ENCODE measurements at regions not wholly inside any gene's neighbourhood (a gene's known extent, or its start where the extent isn't known, plus 50 kb on each side); places are given as distances from the start of the nearest gene placed in this dataset.

DNA sequence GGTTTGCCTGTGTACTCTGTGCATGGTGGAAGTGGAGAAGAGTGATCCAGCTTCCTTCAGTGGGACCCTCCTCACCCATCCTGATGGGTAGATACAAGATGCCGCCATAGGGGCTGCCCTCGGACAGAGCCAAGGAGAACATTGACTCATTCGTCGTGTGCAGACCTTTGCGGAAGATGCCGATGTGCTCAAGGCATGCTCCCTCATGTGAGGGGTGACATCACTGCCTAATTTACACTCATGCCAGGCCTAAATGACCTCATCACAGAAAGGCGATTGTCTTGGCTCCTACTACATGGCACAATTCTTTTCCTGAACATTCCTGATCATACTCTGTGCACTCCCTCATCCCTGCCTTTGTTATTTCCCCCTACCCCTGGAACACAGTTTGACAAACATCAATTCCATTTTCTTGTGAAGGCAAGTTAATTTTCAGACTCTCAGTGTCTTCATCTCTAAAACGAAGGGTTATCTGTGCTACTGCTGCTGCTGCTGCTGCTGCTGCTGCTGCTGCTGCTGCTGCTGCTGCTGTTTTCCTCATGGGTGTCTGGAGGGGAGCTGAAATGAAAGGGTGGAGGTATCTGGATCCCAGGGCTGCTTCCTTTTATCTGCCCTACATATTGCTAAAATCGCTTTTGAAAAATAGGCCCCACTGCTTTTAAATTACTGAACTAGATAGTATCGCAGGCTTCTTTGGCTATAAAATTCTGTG, 146.5 kb upstream of the ARGLU1 start:
- H3F3A ChIP-seq (ENCODE audit: insufficient read depth, low read length, poor library complexity, severe bottlenecking): no peaks in the 10 kb centered on the region
- H3K4me3 ChIP-seq (ENCODE audit: low read length): no peak overlapping the region
- H3K9ac ChIP-seq (ENCODE audit: low read length): no peak overlapping the region
- no peak for TF ChIP-seq SMC3 (conservative IDR thresholded peaks at IDR 0.05; ENCODE audit: poor library complexity)
- TF ChIP-seq RAD21 (conservative IDR thresholded peaks at IDR 0.05): no peak
- no peak for TF ChIP-seq MXI1 (conservative IDR thresholded peaks at IDR 0.05; ENCODE audit: poor library complexity, severe bottlenecking)
- TF ChIP-seq POLR2AphosphoS5 (IDR thresholded peaks at IDR 0.05): no peak
- no peak for TF ChIP-seq EZH2 (IDR thresholded peaks at IDR 0.05; ENCODE audit: borderline replicate concordance, insufficient read depth, low read length, poor library complexity, severe bottlenecking)
- TF ChIP-seq, protein P1, sequence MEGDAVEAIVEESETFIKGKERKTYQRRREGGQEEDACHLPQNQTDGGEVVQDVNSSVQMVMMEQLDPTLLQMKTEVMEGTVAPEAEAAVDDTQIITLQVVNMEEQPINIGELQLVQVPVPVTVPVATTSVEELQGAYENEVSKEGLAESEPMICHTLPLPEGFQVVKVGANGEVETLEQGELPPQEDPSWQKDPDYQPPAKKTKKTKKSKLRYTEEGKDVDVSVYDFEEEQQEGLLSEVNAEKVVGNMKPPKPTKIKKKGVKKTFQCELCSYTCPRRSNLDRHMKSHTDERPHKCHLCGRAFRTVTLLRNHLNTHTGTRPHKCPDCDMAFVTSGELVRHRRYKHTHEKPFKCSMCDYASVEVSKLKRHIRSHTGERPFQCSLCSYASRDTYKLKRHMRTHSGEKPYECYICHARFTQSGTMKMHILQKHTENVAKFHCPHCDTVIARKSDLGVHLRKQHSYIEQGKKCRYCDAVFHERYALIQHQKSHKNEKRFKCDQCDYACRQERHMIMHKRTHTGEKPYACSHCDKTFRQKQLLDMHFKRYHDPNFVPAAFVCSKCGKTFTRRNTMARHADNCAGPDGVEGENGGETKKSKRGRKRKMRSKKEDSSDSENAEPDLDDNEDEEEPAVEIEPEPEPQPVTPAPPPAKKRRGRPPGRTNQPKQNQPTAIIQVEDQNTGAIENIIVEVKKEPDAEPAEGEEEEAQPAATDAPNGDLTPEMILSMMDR (IDR thresholded peaks at IDR 0.05; ENCODE audit: poor library complexity, severe bottlenecking): no peak
- no peak for TF ChIP-seq TAF1 (IDR thresholded peaks at IDR 0.05; ENCODE audit: low read depth)
- TF ChIP-seq, protein P2, sequence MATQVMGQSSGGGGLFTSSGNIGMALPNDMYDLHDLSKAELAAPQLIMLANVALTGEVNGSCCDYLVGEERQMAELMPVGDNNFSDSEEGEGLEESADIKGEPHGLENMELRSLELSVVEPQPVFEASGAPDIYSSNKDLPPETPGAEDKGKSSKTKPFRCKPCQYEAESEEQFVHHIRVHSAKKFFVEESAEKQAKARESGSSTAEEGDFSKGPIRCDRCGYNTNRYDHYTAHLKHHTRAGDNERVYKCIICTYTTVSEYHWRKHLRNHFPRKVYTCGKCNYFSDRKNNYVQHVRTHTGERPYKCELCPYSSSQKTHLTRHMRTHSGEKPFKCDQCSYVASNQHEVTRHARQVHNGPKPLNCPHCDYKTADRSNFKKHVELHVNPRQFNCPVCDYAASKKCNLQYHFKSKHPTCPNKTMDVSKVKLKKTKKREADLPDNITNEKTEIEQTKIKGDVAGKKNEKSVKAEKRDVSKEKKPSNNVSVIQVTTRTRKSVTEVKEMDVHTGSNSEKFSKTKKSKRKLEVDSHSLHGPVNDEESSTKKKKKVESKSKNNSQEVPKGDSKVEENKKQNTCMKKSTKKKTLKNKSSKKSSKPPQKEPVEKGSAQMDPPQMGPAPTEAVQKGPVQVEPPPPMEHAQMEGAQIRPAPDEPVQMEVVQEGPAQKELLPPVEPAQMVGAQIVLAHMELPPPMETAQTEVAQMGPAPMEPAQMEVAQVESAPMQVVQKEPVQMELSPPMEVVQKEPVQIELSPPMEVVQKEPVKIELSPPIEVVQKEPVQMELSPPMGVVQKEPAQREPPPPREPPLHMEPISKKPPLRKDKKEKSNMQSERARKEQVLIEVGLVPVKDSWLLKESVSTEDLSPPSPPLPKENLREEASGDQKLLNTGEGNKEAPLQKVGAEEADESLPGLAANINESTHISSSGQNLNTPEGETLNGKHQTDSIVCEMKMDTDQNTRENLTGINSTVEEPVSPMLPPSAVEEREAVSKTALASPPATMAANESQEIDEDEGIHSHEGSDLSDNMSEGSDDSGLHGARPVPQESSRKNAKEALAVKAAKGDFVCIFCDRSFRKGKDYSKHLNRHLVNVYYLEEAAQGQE (IDR thresholded peaks at IDR 0.05; ENCODE audit: borderline replicate concordance): no peak
- no peak for TF ChIP-seq EP300 (conservative IDR thresholded peaks at IDR 0.05; ENCODE audit: poor library complexity, severe bottlenecking)
- no peak overlapping the region for H3K27ac ChIP-seq (ENCODE audit: low read length)
- H3K79me2 ChIP-seq (replicated peaks; ENCODE audit: insufficient read depth, low read length): no peaks in the 10 kb centered on the region
- peaks cover 5% of the 10 kb centered on the region for H3K9me3 ChIP-seq (ENCODE audit: low read length)
- no peaks in the 10 kb centered on the region for H3K27me3 ChIP-seq (ENCODE audit: insufficient read depth, low read depth, low read length)
- no peaks in the 10 kb centered on the region for H3K9me2 ChIP-seq (ENCODE audit: insufficient read depth, low read length)
- no peaks in the 10 kb centered on the region for H3K36me3 ChIP-seq (ENCODE audit: insufficient read depth, low read length)
- H3K4me2 ChIP-seq (ENCODE audit: low read length): no peak overlapping the region
- H2AFZ ChIP-seq (ENCODE audit: low read depth, low read length): no peak overlapping the region
- H4K20me1 ChIP-seq (ENCODE audit: insufficient read depth): no peaks in the 10 kb centered on the region

DNA sequence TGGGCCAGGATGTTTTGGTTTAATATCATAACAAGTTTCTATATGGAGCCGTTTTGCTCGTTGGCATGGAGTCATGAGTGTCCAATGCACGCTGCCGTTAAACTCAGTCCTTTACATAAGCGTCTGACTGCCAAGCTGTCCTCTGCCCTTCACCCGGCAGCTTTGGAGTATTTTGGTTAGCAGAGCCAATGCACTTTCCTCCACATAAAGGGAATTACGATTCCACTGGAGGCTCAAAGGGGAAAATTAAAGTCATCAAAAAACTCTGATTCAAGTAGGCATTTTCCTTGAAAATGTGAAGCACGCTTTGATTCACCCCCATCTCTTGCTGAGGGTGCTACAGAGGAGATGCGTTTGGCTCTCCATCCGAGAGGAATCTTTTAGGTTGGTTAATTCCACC, 144.4 kb upstream of the ARGLU1 start:
- Histone ChIP-seq H3K27ac (ENCODE audit: low read length) (no peak overlapping the region), H3K9ac (ENCODE audit: low read length) (no peak overlapping the region)

More for the DNA sequence above, 144.4 kb upstream of the ARGLU1 start:
- Histone ChIP-seq H3K4me3 (ENCODE audit: low read length) (no peak overlapping the region), H3K27me3 (ENCODE audit: insufficient read depth, low read depth, low read length) (no peaks in the 10 kb centered on the region), H3K79me2 (replicated peaks; ENCODE audit: insufficient read depth, low read length) (no peaks in the 10 kb centered on the region), H3K36me3 (ENCODE audit: insufficient read depth, low read length) (no peaks in the 10 kb centered on the region), H4K20me1 (ENCODE audit: insufficient read depth) (no peaks in the 10 kb centered on the region), H3F3A (ENCODE audit: insufficient read depth, low read length, poor library complexity, severe bottlenecking) (no peaks in the 10 kb centered on the region), H3K4me2 (ENCODE audit: low read length) (no peak overlapping the region), H3K9me2 (ENCODE audit: insufficient read depth, low read length) (no peaks in the 10 kb centered on the region), H2AFZ (ENCODE audit: low read depth, low read length) (no peak overlapping the region), H3K9me3 (ENCODE audit: low read length) (no peaks in the 10 kb centered on the region)
- TF ChIP-seq MXI1 (conservative IDR thresholded peaks at IDR 0.05; ENCODE audit: poor library complexity, severe bottlenecking): no peak
- TF ChIP-seq, protein P2 (IDR thresholded peaks at IDR 0.05; ENCODE audit: borderline replicate concordance): no peak
- no peak for TF ChIP-seq EZH2 (IDR thresholded peaks at IDR 0.05; ENCODE audit: borderline replicate concordance, insufficient read depth, low read length, poor library complexity, severe bottlenecking)
- no peak for TF ChIP-seq POLR2AphosphoS5 (IDR thresholded peaks at IDR 0.05)
- TF ChIP-seq RAD21 (conservative IDR thresholded peaks at IDR 0.05): no peak
- no peak for TF ChIP-seq SMC3 (conservative IDR thresholded peaks at IDR 0.05; ENCODE audit: poor library complexity)
- no peak for TF ChIP-seq EP300 (conservative IDR thresholded peaks at IDR 0.05; ENCODE audit: poor library complexity, severe bottlenecking)
- no peak for TF ChIP-seq TAF1 (IDR thresholded peaks at IDR 0.05; ENCODE audit: low read depth)
- TF ChIP-seq, protein P1 (IDR thresholded peaks at IDR 0.05; ENCODE audit: poor library complexity, severe bottlenecking): no peak

Data from neural cell (in vitro differentiated cells).